Osteoblast (primary cell): ENCODE measurements at regions not wholly inside any gene's neighbourhood (a gene's known extent, or its start where the extent isn't known, plus 50 kb on each side); places are given as distances from the start of the nearest gene placed in this dataset.

Source experiments
- DNase-seq: peaks from one replicate; pipeline ENCODE4 v3.0.0; 2011; ENCODE audit warnings: low spot score, mixed read lengths; ENCODE audit not compliant: insufficient read length; ENCODE audit errors: missing footprints
- H2AFZ ChIP-seq: 2 replicates; pipeline ENCODE4 v1.6.0; 2011; ENCODE audit warnings: mild to moderate bottlenecking, low read length
- H3K27ac ChIP-seq: 2 replicates; pipeline ENCODE4 v1.5.1; 2011; ENCODE audit warnings: mild to moderate bottlenecking, low read depth, low read length, moderate library complexity
- H3K27me3 ChIP-seq: 2 replicates; pipeline ENCODE4 v1.6.0; 2012; ENCODE audit warnings: mild to moderate bottlenecking, control low read depth, inconsistent platforms, low read length, moderate library complexity; ENCODE audit not compliant: insufficient read depth
- H3K36me3 ChIP-seq: 2 replicates; pipeline ENCODE4 v1.5.1; 2011; ENCODE audit warnings: mild to moderate bottlenecking, low read length, control low read depth, moderate library complexity; ENCODE audit not compliant: insufficient read depth
- H3K4me1 ChIP-seq: 2 replicates; pipeline ENCODE4 v1.5.1; 2011; ENCODE audit warnings: mild to moderate bottlenecking, low read length, control low read depth, moderate library complexity; ENCODE audit not compliant: insufficient read depth
- H3K4me2 ChIP-seq: 2 replicates; pipeline ENCODE4 v1.6.0; 2011; ENCODE audit warnings: mild to moderate bottlenecking, low read length; ENCODE audit not compliant: insufficient read depth
- H3K4me3 ChIP-seq: fragments of 200-600 bp; sonication (generic); 3 replicates; pipeline ENCODE4 v1.5.1; 2012; ENCODE audit warnings: mild to moderate bottlenecking, low read length, inconsistent platforms; ENCODE audit not compliant: insufficient read depth
- H3K79me2 ChIP-seq: 2 replicates; pipeline ENCODE4 v1.6.0; 2012; ENCODE audit warnings: mild to moderate bottlenecking, low read length, control low read depth, inconsistent platforms; ENCODE audit not compliant: insufficient read depth
- H3K9me3 ChIP-seq: 2 replicates; pipeline ENCODE4 v1.5.1; 2011; ENCODE audit warnings: low read depth, low read length, control low read depth
- H4K20me1 ChIP-seq: 2 replicates; pipeline ENCODE4 v1.6.0; 2012; ENCODE audit warnings: mild to moderate bottlenecking, low read length, control low read depth; ENCODE audit not compliant: insufficient read depth
- CTCF ChIP-seq: IDR thresholded peaks from 2 replicates; pipeline ENCODE4 v1.5.1; 2011; ENCODE audit warnings: mild to moderate bottlenecking, low read depth, low read length, moderate library complexity; ENCODE audit errors: extremely low read depth

GRCh38 chr9:75229605-75230332 lies 141.5 kb downstream of the OSTF1 start:
- TF ChIP-seq CTCF: no peak
- no peak for DNase-seq
- Histone ChIP-seq H3K27me3 (no peaks in the 10 kb centered on the region), H3K79me2 (no peaks in the 10 kb centered on the region), H3K27ac (no peak overlapping the region), H3K4me1 (no peaks in the 10 kb centered on the region), H4K20me1 (no peaks in the 10 kb centered on the region), H3K36me3 (no peaks in the 10 kb centered on the region), H3K4me3 (no peak overlapping the region), H2AFZ (no peak overlapping the region), H3K4me2 (no peak overlapping the region), H3K9me3 (no peaks in the 10 kb centered on the region)

- no peak overlapping the region for H2AFZ ChIP-seq
- no peaks in the 10 kb centered on the region for H3K4me1 ChIP-seq
- H3K79me2 ChIP-seq: no peaks in the 10 kb centered on the region
- no peak for DNase-seq
- H3K27ac ChIP-seq: no peak overlapping the region
- H4K20me1 ChIP-seq: no peaks in the 10 kb centered on the region
- no peaks in the 10 kb centered on the region for H3K27me3 ChIP-seq
- H3K4me3 ChIP-seq: no peak overlapping the region
- H3K36me3 ChIP-seq: no peaks in the 10 kb centered on the region
- no peak for TF ChIP-seq CTCF
- H3K9me3 ChIP-seq: no peaks in the 10 kb centered on the region
- H3K4me2 ChIP-seq: no peak overlapping the region
Measured at GRCh38 chr9:75230469-75230868, 142.2 kb downstream of the OSTF1 start.

- no peak overlapping the region for H2AFZ ChIP-seq
- H3K36me3 ChIP-seq: no peaks in the 10 kb centered on the region
- no peaks in the 10 kb centered on the region for H3K4me1 ChIP-seq
- no peaks in the 10 kb centered on the region for H3K79me2 ChIP-seq
- no peak for DNase-seq
- no peaks in the 10 kb centered on the region for H3K9me3 ChIP-seq
- H3K4me2 ChIP-seq: no peak overlapping the region
- no peak for TF ChIP-seq CTCF
- no peaks in the 10 kb centered on the region for H3K27me3 ChIP-seq
- H4K20me1 ChIP-seq: no peaks in the 10 kb centered on the region
- H3K4me3 ChIP-seq: no peak overlapping the region
- H3K27ac ChIP-seq: no peak overlapping the region
Measured at GRCh38 chr9:75231167-75231566, 142.9 kb downstream of the OSTF1 start.

- H3K4me1 ChIP-seq: no peaks in the 10 kb centered on the region
- H3K9me3 ChIP-seq: no peaks in the 10 kb centered on the region
- no peak for TF ChIP-seq CTCF
- DNase-seq: peak; percentile 63
- no peaks in the 10 kb centered on the region for H3K36me3 ChIP-seq
- no peak overlapping the region for H3K27ac ChIP-seq
- no peaks in the 10 kb centered on the region for H3K27me3 ChIP-seq
- H4K20me1 ChIP-seq: no peaks in the 10 kb centered on the region
- no peak overlapping the region for H3K4me3 ChIP-seq
- no peak overlapping the region for H2AFZ ChIP-seq
- no peak overlapping the region for H3K4me2 ChIP-seq
- no peaks in the 10 kb centered on the region for H3K79me2 ChIP-seq
Measured at GRCh38 chr9:75233011-75233410, 144.7 kb downstream of the OSTF1 start.
